Astrocyte (in vitro differentiated cells and primary cell): ENCODE measurements at regions not wholly inside any gene's neighbourhood (a gene's known extent, or its start where the extent isn't known, plus 50 kb on each side); places are given as distances from the start of the nearest gene placed in this dataset.

Experiments
- DNase-seq: peaks from one replicate; pipeline ENCODE4 v3.0.0-alpha.2; 2010; ENCODE audit warnings: low read depth
- FAIRE-seq: peaks from 2 replicates; lab custom pipeline; 2011; peaks lifted over from hg19 to GRCh38; lab: Jason Lieb, UNC
- H2AFZ ChIP-seq: 2 replicates; pipeline ENCODE4 v1.6.0; 2012; ENCODE audit warnings: low read depth, low read length, inconsistent platforms
- H3K27ac ChIP-seq: 2 replicates; pipeline ENCODE4 v1.5.1; 2011; ENCODE audit warnings: low read depth, low read length, inconsistent platforms
- H3K27me3 ChIP-seq: 2 replicates; pipeline ENCODE4 v1.6.0; 2011; ENCODE audit warnings: low read length, inconsistent platforms; ENCODE audit not compliant: insufficient read depth
- H3K36me3 ChIP-seq: 2 replicates; pipeline ENCODE4 v1.5.1; 2011; ENCODE audit warnings: low read length, inconsistent platforms; ENCODE audit not compliant: insufficient read depth
- H3K4me1 ChIP-seq: 2 replicates; pipeline ENCODE4 v1.5.1; 2011; ENCODE audit warnings: low read length, inconsistent platforms; ENCODE audit not compliant: insufficient read depth
- H3K4me2 ChIP-seq: 2 replicates; pipeline ENCODE4 v1.6.0; 2012; ENCODE audit warnings: low read length, inconsistent platforms
- H3K4me3 ChIP-seq: 2 replicates; pipeline ENCODE4 v1.5.1; 2011; ENCODE audit warnings: low read depth, mild to moderate bottlenecking, low read length, inconsistent platforms; ENCODE audit not compliant: insufficient read depth
- H3K79me2 ChIP-seq: 2 replicates; pipeline ENCODE4 v1.6.0; 2012; ENCODE audit warnings: mild to moderate bottlenecking, low read length, inconsistent platforms; ENCODE audit not compliant: insufficient read depth
- H3K9ac ChIP-seq: 2 replicates; pipeline ENCODE4 v1.6.0; 2012; ENCODE audit warnings: mild to moderate bottlenecking, low read length, inconsistent platforms
- H3K9me3 ChIP-seq: 2 replicates; pipeline ENCODE4 v1.5.1; 2012; ENCODE audit warnings: low read depth, mild to moderate bottlenecking, low read length, inconsistent platforms; ENCODE audit not compliant: insufficient read depth
- H4K20me1 ChIP-seq: 2 replicates; pipeline ENCODE4 v1.6.0; 2012; ENCODE audit warnings: low read length, inconsistent platforms; ENCODE audit not compliant: insufficient read depth
- H3K27ac Mint-ChIP-seq: one replicate; pipeline ENCODE4 v1.8.0; 2021; ENCODE audit warnings: mild to moderate bottlenecking, mixed read lengths; ENCODE audit not compliant: unreplicated experiment
- H3K27me3 Mint-ChIP-seq: one replicate; pipeline ENCODE4 v1.8.0; 2021; ENCODE audit warnings: low read depth, mixed read lengths; ENCODE audit not compliant: unreplicated experiment
- H3K36me3 Mint-ChIP-seq: one replicate; pipeline ENCODE4 v1.8.0; 2021; ENCODE audit warnings: low read depth, mixed read lengths; ENCODE audit not compliant: unreplicated experiment
- H3K4me1 Mint-ChIP-seq: one replicate; pipeline ENCODE4 v1.8.0; 2021; ENCODE audit warnings: low read depth, mixed read lengths; ENCODE audit not compliant: unreplicated experiment
- H3K4me3 Mint-ChIP-seq: one replicate; pipeline ENCODE4 v1.8.0; 2021; ENCODE audit warnings: mild to moderate bottlenecking, moderate library complexity, mixed read lengths; ENCODE audit not compliant: unreplicated experiment
- H3K9me3 Mint-ChIP-seq: one replicate; pipeline ENCODE4 v1.8.0; 2021; ENCODE audit warnings: mild to moderate bottlenecking, mixed read lengths; ENCODE audit not compliant: unreplicated experiment
- EZH2 ChIP-seq: IDR thresholded peaks from 2 replicates; pipeline ENCODE4 v1.6.1; 2012; ENCODE audit warnings: mild to moderate bottlenecking, low read length, inconsistent platforms; ENCODE audit not compliant: insufficient read depth
- TF ChIP-seq, protein P1 (sequence below): IDR thresholded peaks from 2 replicates; pipeline ENCODE4 v1.5.1; 2011; ENCODE audit warnings: low read depth, mild to moderate bottlenecking, inconsistent platforms, low read length, moderate library complexity; ENCODE audit not compliant: insufficient read depth

DNA sequence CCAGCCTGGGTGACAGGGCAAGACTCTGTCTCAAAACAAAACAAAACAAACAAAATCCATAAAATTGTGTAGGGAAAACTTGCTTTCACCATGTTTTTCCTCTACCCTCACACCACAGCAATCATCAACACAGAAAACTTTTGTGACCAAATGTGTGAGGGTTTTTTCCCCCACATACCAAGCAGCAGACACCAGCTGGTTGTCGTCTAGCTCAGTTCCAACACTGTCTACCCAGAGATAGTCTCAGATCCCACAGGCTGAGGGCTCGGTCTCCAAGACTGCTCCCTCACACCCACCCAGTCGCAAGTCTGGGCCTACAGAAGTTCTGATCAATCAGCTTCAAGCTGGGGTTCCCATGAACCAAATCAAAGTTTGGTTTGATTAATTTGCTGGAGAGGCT lies 322.4 kb upstream of the MAGI2 start:
- H3K79me2 ChIP-seq: no peaks in the 10 kb centered on the region
- no peak overlapping the region for H3K27ac ChIP-seq
- no peaks in the 10 kb centered on the region for H3K9me3 Mint-ChIP-seq
- H3K27me3 ChIP-seq: no peaks in the 10 kb centered on the region
- H3K27ac Mint-ChIP-seq: peak overlapping the region; percentile 93
- no peak overlapping the region for H3K9ac ChIP-seq
- H3K4me3 Mint-ChIP-seq: peak overlapping the region; percentile 50
- H3K9me3 ChIP-seq: no peaks in the 10 kb centered on the region
- H3K27me3 Mint-ChIP-seq: no peaks in the 10 kb centered on the region
- FAIRE-seq (no peak), DNase-seq (no peak)
- no peaks in the 10 kb centered on the region for H4K20me1 ChIP-seq
- TF ChIP-seq EZH2: no peak
- TF ChIP-seq, protein P1, sequence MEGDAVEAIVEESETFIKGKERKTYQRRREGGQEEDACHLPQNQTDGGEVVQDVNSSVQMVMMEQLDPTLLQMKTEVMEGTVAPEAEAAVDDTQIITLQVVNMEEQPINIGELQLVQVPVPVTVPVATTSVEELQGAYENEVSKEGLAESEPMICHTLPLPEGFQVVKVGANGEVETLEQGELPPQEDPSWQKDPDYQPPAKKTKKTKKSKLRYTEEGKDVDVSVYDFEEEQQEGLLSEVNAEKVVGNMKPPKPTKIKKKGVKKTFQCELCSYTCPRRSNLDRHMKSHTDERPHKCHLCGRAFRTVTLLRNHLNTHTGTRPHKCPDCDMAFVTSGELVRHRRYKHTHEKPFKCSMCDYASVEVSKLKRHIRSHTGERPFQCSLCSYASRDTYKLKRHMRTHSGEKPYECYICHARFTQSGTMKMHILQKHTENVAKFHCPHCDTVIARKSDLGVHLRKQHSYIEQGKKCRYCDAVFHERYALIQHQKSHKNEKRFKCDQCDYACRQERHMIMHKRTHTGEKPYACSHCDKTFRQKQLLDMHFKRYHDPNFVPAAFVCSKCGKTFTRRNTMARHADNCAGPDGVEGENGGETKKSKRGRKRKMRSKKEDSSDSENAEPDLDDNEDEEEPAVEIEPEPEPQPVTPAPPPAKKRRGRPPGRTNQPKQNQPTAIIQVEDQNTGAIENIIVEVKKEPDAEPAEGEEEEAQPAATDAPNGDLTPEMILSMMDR: no peak
- no peak overlapping the region for H3K4me3 ChIP-seq
- no peak overlapping the region for H2AFZ ChIP-seq
- H3K36me3 Mint-ChIP-seq: no peaks in the 10 kb centered on the region
- H3K4me1 ChIP-seq: peaks cover 5% of the 10 kb centered on the region
- no peak overlapping the region for H3K4me2 ChIP-seq
- no peaks in the 10 kb centered on the region for H3K36me3 ChIP-seq
- peaks cover 33% of the 10 kb centered on the region for H3K4me1 Mint-ChIP-seq

DNA sequence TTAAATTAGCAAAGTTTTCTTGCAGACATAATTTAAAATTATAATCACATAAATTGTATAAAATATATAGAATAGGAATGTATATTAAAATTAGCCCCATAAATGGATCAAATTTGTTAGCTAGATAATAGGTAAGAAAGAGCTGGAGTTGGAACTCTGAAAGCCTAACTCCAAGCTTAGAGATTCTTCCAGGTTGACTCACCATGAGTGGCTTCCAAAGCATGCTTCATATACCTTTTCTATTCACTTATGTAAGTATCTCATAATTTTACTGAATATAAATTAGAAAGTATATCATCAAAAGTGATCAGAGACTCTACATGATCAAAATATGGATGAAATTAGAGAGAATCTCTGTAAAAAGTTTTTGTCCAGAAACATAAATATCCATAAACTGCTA lies 320.7 kb upstream of the MAGI2 start:
- TF ChIP-seq, protein P1: no peak
- no peak for TF ChIP-seq EZH2

DNA sequence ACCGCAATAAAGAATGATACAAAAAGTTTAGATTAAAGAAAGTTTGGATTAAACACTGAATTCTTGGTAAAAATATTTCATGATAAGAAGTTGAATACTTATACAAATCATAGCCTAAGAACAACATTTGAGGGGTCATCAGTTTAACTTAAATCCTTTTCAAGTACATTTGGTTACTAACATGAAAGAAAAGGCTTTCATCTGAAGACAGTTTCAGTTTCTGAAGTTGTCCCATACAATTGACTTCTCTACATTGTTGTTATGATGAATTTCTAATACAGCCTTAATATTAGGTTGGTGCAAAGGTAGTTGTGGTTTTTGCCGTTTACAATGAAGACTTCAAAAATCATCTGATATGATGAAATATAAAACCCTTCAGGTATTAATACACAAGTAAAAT lies 317.5 kb upstream of the MAGI2 start:
- no peak overlapping the region for H3K27ac ChIP-seq
- H2AFZ ChIP-seq: no peak overlapping the region
- H3K4me1 ChIP-seq: no peaks in the 10 kb centered on the region
- H3K4me1 Mint-ChIP-seq: peaks cover 12% of the 10 kb centered on the region
- no peaks in the 10 kb centered on the region for H3K27me3 Mint-ChIP-seq
- no peaks in the 10 kb centered on the region for H3K36me3 ChIP-seq
- H3K4me3 ChIP-seq: no peak overlapping the region
- H3K27ac Mint-ChIP-seq: no peak overlapping the region
- H4K20me1 ChIP-seq: no peaks in the 10 kb centered on the region
- DNase-seq (no peak), FAIRE-seq (no peak)
- TF ChIP-seq, protein P1: no peak
- TF ChIP-seq EZH2: no peak
- H3K9ac ChIP-seq: no peak overlapping the region
- no peaks in the 10 kb centered on the region for H3K79me2 ChIP-seq
- peaks cover 2% of the 10 kb centered on the region for H3K9me3 Mint-ChIP-seq
- H3K4me3 Mint-ChIP-seq: no peak overlapping the region
- H3K9me3 ChIP-seq: no peaks in the 10 kb centered on the region
- no peaks in the 10 kb centered on the region for H3K27me3 ChIP-seq
- H3K4me2 ChIP-seq: no peak overlapping the region
- H3K36me3 Mint-ChIP-seq: no peaks in the 10 kb centered on the region

More for the DNA sequence above, 320.7 kb upstream of the MAGI2 start:
- Histone ChIP-seq H3K4me1 (peaks cover under 1% of the 10 kb centered on the region), H2AFZ (no peak overlapping the region), H3K79me2 (no peaks in the 10 kb centered on the region), H3K27me3 (no peaks in the 10 kb centered on the region), H3K9me3 (no peaks in the 10 kb centered on the region), H3K9ac (no peak overlapping the region), H3K4me2 (no peak overlapping the region), H4K20me1 (no peaks in the 10 kb centered on the region), H3K4me3 (no peak overlapping the region), H3K27ac (no peak overlapping the region), H3K36me3 (no peaks in the 10 kb centered on the region)
- H3K36me3 Mint-ChIP-seq: no peaks in the 10 kb centered on the region
- H3K4me3 Mint-ChIP-seq: no peak overlapping the region
- no peaks in the 10 kb centered on the region for H3K27me3 Mint-ChIP-seq
- DNase-seq (peak; percentile 14), FAIRE-seq (no peak)
- no peak overlapping the region for H3K27ac Mint-ChIP-seq
- H3K4me1 Mint-ChIP-seq: peaks cover 32% of the 10 kb centered on the region
- H3K9me3 Mint-ChIP-seq: no peaks in the 10 kb centered on the region
